HG03139 (cell line): ENCODE measurements at regions not wholly inside any gene's neighbourhood (a gene's known extent, or its start where the extent isn't known, plus 50 kb on each side); places are given as distances from the start of the nearest gene placed in this dataset.

ENCODE experiments used
- ATAC-seq: cut with Tn5 transposase; IDR thresholded peaks from one replicate; pipeline ENCODE4 v1.9.1; 2021; ENCODE audit not compliant: unreplicated experiment

DNA sequence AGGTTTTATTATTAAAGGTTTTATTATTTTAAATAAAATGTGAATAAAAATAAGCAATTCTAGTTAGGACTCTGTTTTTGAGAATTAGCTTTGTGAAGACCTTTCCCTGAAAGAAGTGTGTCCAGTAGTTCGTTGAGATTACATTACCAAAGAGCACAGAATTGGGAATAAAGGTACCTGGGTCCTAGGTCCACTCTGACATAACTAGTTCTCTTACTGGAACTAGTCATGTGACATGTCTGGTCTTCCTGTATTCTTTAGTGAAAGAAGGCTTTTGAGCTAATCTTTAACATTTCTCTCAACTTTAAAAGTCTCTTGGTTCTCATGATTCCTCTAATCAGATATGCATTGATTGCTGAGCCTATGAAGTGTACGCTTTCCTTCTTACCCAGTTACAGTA is 292.0 kb upstream of the SMIM31 start:
- ATAC-seq, result no peak

GRCh38 chr4:164462471-164462870 is 291.5 kb upstream of the SMIM31 start:
- no peak for ATAC-seq

GRCh38 chr4:164464313-164464712 is 289.6 kb upstream of the SMIM31 start:
- ATAC-seq, result no peak

DNA sequence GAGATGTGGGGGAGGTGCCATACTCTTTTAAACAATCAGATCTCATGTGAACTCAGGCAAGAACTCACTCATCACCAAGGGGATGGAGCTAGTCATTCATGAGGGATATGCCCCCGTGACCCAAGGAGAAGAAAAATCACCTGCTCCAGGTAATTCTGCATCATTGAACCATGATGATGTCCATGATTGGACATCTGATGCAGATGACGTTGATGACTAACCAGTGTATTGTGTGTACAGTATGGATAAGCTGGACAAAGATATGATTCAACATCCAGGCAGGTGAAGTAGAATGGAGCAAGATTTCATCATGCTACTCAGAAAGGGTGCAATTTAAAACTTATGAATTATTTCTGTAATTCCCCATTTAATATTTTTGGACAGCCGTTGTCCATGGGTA is 286.4 kb upstream of the SMIM31 start:
- no peak for ATAC-seq

DNA sequence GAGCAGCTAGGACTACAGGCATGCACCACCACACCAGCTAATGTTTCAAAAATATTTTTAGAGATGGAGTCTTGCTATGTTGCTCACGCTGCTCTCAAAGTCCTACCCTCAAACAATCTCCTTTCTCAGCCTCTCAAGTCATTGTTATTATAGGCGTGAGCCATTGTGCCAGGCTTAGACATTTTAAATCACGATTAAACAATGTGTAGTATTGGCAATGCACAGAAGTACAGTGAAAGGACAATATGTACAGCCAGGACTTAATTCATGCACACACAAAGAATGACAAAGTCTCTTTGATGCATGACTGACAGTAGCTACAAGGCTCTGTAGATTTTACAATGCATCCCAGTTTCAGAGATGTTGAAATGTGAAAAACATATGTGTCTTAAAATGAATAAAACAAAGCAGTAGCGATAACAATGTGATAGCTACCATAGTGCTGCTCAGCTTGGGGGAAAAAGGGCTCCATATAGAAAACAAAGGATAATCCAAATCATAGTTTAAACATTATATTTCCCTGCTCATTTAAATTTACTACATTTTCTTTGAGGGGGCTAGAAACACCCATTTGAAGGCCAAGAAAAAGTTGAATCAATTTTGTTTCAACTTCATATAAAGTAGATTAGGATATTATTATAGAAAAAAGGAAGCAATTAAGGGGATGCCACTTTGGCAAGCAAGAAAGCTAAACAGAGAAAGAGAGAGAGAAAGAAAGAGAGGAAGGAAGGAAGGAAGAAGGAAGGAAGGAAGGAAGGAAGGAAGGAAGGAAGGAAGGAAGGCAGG is 272.4 kb upstream of the SMIM31 start:
- no peak for ATAC-seq

- no peak for ATAC-seq
Measured at GRCh38 chr4:164482092-164482404, 271.9 kb upstream of the SMIM31 start.

DNA sequence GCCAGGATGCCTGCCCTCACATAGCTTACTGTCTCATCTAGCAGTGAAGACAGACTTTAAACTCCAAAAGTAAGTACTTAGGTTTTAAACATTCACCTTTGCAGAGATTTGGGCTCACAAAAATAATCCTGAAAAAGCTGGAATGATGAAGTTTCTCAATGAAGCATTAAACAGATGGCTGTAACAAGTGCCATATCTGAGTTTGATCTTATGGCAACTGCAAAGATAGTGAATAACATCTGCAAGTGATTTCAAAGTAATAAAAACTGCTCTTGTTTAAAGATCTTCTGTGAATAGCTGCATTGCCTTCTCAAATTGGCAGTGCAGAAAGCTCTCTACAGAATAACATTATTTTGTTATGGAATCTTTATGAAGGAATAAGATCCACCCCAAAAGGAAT is 271.2 kb upstream of the SMIM31 start:
- no peak for ATAC-seq

DNA sequence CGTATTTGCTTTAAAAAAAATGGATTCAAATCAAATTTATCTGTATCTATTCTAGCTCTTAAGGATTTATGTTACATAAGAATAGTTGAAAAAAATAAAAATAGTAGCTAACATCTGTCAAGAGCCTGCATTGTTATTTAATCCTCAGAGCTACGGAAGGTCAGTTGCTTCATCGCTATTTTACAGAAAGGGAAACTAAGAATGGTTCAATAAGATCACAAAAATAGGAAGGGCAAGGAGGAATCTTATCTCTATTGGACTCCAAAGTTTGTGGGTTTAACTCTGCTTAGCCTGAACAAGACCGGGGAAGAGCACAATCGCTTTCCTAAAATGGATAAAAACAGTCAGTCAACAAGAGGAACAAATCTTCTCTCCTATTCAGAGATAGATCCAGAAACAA is 270.2 kb upstream of the SMIM31 start:
- no peak for ATAC-seq

- ATAC-seq, result no peak
Measured at GRCh38 chr4:164484551-164484950, 269.4 kb upstream of the SMIM31 start.

GRCh38 chr4:164485136-164485535 is 268.8 kb upstream of the SMIM31 start:
- no peak for ATAC-seq

DNA sequence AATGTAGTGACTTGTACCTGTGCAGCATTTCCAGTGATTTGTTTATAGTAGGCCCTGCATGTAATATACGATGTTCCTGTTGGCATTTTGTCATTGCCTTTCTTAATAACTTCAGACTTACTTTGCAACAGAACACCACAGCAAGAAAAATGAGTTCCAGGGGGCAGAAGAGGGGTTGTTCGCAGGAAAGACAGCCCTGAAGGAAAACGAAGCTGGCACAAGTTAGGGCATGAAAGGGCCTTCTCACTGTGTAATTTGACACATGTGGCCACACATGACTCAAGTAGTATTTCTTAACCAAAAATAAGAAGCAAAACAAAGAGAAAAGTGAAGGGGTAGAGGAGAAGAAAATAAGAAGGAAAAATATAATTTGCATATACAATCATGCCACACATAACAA is 265.8 kb upstream of the SMIM31 start:
- no peak for ATAC-seq

DNA sequence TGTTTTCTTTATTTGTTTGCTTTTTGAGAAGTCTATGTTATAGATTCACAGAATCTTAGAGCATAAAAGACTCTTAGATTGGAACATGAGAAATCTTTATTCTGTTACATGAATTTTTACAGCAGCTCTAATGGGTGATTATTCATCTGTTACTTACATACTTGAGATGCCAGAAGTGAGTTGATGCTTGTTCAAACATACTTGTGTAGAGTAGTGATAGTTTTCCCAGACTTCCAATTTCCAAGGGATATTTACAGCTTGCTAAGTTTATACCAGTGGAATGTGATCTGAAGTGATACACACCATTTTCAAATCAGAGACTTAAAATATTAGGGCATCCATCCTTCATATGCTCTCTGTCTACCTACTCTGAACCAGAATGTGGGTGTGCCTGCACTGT is 252.9 kb upstream of the SMIM31 start:
- ATAC-seq, result no peak

GRCh38 chr4:164503874-164504273 is 250.1 kb upstream of the SMIM31 start:
- ATAC-seq, result no peak

GRCh38 chr4:164508097-164508496 is 245.8 kb upstream of the SMIM31 start:
- ATAC-seq, result no peak

- no peak for ATAC-seq
Measured at GRCh38 chr4:164508771-164509170, 245.2 kb upstream of the SMIM31 start.

- ATAC-seq, result no peak
Measured at GRCh38 chr4:164509951-164510350, 244.0 kb upstream of the SMIM31 start.

GRCh38 chr4:164512124-164512523 is 241.8 kb upstream of the SMIM31 start:
- no peak for ATAC-seq

- no peak for ATAC-seq
Measured at GRCh38 chr4:164514765-164515164, 239.2 kb upstream of the SMIM31 start.

GRCh38 chr4:164524789-164525188 is 229.1 kb upstream of the SMIM31 start:
- ATAC-seq, result no peak

GRCh38 chr4:164526933-164527583 is 226.9 kb upstream of the SMIM31 start:
- no peak for ATAC-seq

DNA sequence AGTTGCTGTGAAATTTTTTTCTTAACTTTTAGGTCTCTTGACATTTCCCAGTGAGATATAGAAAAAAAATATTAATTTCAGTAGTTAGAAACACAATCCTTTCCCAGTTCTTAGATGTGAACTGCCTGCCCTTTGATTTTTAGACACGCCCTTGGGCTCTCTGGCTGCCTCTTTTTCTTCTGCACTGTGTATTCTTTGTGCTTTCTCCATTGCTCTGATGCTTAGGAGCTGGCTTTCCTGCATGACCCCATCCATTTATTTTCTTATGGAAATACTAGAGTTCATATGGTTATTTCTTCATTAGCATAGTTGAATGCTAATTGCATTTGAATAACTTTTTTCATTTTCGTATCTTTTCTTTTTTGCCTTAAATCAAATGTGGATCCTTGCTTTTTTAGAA is 224.9 kb upstream of the SMIM31 start:
- no peak for ATAC-seq

GRCh38 chr4:164529486-164529885 is 224.4 kb upstream of the SMIM31 start:
- no peak for ATAC-seq

DNA sequence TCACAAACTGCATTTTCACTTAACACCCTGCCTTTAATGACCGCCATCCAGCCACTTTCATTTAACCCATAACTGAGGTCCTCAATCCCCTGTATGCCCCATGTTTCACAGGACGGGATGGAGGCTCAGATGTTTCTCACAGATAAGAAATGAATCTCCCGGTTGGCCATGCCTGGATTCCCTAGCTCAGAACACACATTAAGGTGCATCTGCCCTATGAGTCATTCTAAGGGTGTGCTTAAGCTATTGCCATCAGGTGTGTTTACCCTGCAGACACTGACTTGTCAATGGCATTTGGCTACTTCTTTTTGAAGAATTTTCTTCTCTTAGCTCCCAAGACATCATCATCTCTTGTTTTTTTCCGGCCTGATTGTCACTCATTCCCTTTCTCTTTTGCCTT is 222.6 kb upstream of the SMIM31 start:
- ATAC-seq, result no peak
